ENCODE measurements at regions not wholly inside any gene's neighbourhood (a gene's known extent, or its start where the extent isn't known, plus 50 kb on each side); places are given as distances from the start of the nearest gene placed in this dataset.

GRCh38 chr2:217068677-217069250 is 208.9 kb upstream of the TNP1 start:
- no peak overlapping the region for H3K4me2 ChIP-seq
- POLR2A ChIA-PET (ENCODE audit: unreplicated experiment) = no interaction called here
- no TSS peak for BruUV-seq (replicated peaks)
- no peaks in the 10 kb centered on the region for H3K79me2 ChIP-seq (ENCODE audit: low read depth)
- no peaks in the 10 kb centered on the region for H3K36me3 ChIP-seq (ENCODE audit: low read depth)
- peaks cover 9% of the 10 kb centered on the region; the same call in 1 of the 2 replicates for H3K4me1 ChIP-seq (replicated peaks; ENCODE audit: insufficient read depth)
- no peak for DNase-seq
- H3K27me3 ChIP-seq (ENCODE audit: insufficient read depth, low read depth) = no peaks in the 10 kb centered on the region
- CTCF ChIA-PET = no interaction called here
- H3K4me3 ChIP-seq = no peak overlapping the region
- no peak overlapping the region for H2AFZ ChIP-seq
- intact Hi-C loops (cut with micrococcal nuclease; ENCODE audit: unreplicated experiment) = no loop called here
- TF ChIP-seq EZH2 (IDR thresholded peaks at IDR 0.05; ENCODE audit: low read depth) (no peak), CTCF (conservative IDR thresholded peaks at IDR 0.05) (no peak)
- peaks cover 13% of the 10 kb centered on the region; the same call in 1 of the 2 replicates for H3F3A ChIP-seq (ENCODE audit: insufficient read depth, low read depth)
- no peaks in the 10 kb centered on the region for H3K9me2 ChIP-seq (ENCODE audit: insufficient read depth)
- no peaks in the 10 kb centered on the region for H4K20me1 ChIP-seq (ENCODE audit: insufficient read depth)
- H3K27ac ChIP-seq = no peak overlapping the region
- H3K9me3 ChIP-seq (ENCODE audit: insufficient read depth, low read depth) = peaks cover 3% of the 10 kb centered on the region; the same call in 1 of the 2 replicates

DNA sequence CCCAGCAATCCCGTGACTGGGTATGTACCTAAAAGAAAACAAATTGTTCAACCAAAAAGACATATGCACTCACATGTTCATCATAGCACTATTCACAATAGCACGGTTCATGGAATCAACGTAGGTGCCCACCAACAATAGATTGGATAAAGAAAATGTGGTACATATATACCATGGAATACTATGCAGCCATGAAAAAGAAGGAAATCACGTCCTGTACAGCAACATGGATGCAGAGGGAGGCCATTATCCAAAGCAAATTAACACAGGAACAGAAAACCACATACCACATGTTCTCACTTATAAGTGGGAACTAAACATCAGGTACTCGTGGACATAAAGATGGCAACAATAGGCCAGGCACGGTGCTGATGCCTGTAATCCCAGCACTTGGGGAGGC is 207.9 kb upstream of the TNP1 start:
- ChIA-PET POLR2A (ENCODE audit: unreplicated experiment) (no interaction called here), CTCF (no interaction called here)
- Histone ChIP-seq H3K27ac (no peak overlapping the region), H4K20me1 (ENCODE audit: insufficient read depth) (no peaks in the 10 kb centered on the region), H3K27me3 (ENCODE audit: insufficient read depth, low read depth) (no peaks in the 10 kb centered on the region), H3K4me1 (replicated peaks; ENCODE audit: insufficient read depth) (peaks cover 9% of the 10 kb centered on the region; the same call in 1 of the 2 replicates), H3K36me3 (ENCODE audit: low read depth) (no peaks in the 10 kb centered on the region), H3F3A (ENCODE audit: insufficient read depth, low read depth) (peaks cover 13% of the 10 kb centered on the region; the same call in 1 of the 2 replicates), H3K4me3 (no peak overlapping the region), H3K79me2 (ENCODE audit: low read depth) (no peaks in the 10 kb centered on the region), H2AFZ (no peak overlapping the region), H3K9me3 (ENCODE audit: insufficient read depth, low read depth) (peaks cover 3% of the 10 kb centered on the region; the same call in 1 of the 2 replicates), H3K9me2 (ENCODE audit: insufficient read depth) (no peaks in the 10 kb centered on the region), H3K4me2 (no peak overlapping the region)
- DNase-seq = no peak
- TF ChIP-seq CTCF (conservative IDR thresholded peaks at IDR 0.05) = no peak
- TF ChIP-seq EZH2 (IDR thresholded peaks at IDR 0.05; ENCODE audit: low read depth) = no peak
- no TSS peak for BruUV-seq (replicated peaks)
- intact Hi-C loops (cut with micrococcal nuclease; ENCODE audit: unreplicated experiment) = no loop called here

- TF ChIP-seq CTCF (conservative IDR thresholded peaks at IDR 0.05) (no peak), EZH2 (IDR thresholded peaks at IDR 0.05; ENCODE audit: low read depth) (no peak)
- Histone ChIP-seq H3K27me3 (ENCODE audit: insufficient read depth, low read depth) (no peaks in the 10 kb centered on the region), H3K4me3 (no peak overlapping the region), H3K9me2 (ENCODE audit: insufficient read depth) (no peaks in the 10 kb centered on the region), H4K20me1 (ENCODE audit: insufficient read depth) (no peaks in the 10 kb centered on the region), H3K9me3 (ENCODE audit: insufficient read depth, low read depth) (peaks cover 3% of the 10 kb centered on the region; the same call in 1 of the 2 replicates), H3K4me1 (replicated peaks; ENCODE audit: insufficient read depth) (peaks cover 9% of the 10 kb centered on the region; the same call in 1 of the 2 replicates), H3K27ac (peak overlapping the region; percentile 32), H3K4me2 (no peak overlapping the region), H3K79me2 (ENCODE audit: low read depth) (no peaks in the 10 kb centered on the region), H3K36me3 (ENCODE audit: low read depth) (no peaks in the 10 kb centered on the region), H2AFZ (no peak overlapping the region), H3F3A (ENCODE audit: insufficient read depth, low read depth) (peaks cover 13% of the 10 kb centered on the region; the same call in 1 of the 2 replicates)
- DNase-seq = no peak
- POLR2A ChIA-PET (ENCODE audit: unreplicated experiment) = interaction anchor here (0.5 kb wide), 1 partner anchor 260 kb away, joined by 3 read pairs; no protein-coding TSS in a partner anchor
- CTCF ChIA-PET = no interaction called here
- no TSS peak for BruUV-seq (replicated peaks)
- intact Hi-C loops (cut with micrococcal nuclease; ENCODE audit: unreplicated experiment) = no loop called here
Measured at GRCh38 chr2:217066510-217067270, 206.8 kb upstream of the TNP1 start.

Measured in PC-9 (cell line).